ENCODE measurements at regions not wholly inside any gene's neighbourhood (a gene's known extent, or its start where the extent isn't known, plus 50 kb on each side); places are given as distances from the start of the nearest gene placed in this dataset.

GRCh38 chr6:167673946-167674345 lies 152.8 kb upstream of the AFDN start:
- no peaks in the 10 kb centered on the region for H3K36me3 ChIP-seq (ENCODE audit: control insufficient read depth in 2 of 2, insufficient read depth in 1 of 2, low read length in 2 of 2)
- CTCF ChIA-PET, result interaction anchor here (0.7 kb wide), 1 partner anchor 24 kb away, joined by 3 read pairs; no protein-coding TSS in a partner anchor
- no peak overlapping the region for H3K4me3 ChIP-seq (ENCODE audit: low read depth, low read length)
- no peaks in the 10 kb centered on the region for H3K9me3 ChIP-seq (ENCODE audit: control insufficient read depth, insufficient read depth, low read depth, low read length)
- 0 out of 2 replicates have a peak, but pooled peaks cover 3% of the 10 kb centered on the region for H3K4me1 ChIP-seq (ENCODE audit: control insufficient read depth, insufficient read depth, low read length)
- TF ChIP-seq, protein P1, sequence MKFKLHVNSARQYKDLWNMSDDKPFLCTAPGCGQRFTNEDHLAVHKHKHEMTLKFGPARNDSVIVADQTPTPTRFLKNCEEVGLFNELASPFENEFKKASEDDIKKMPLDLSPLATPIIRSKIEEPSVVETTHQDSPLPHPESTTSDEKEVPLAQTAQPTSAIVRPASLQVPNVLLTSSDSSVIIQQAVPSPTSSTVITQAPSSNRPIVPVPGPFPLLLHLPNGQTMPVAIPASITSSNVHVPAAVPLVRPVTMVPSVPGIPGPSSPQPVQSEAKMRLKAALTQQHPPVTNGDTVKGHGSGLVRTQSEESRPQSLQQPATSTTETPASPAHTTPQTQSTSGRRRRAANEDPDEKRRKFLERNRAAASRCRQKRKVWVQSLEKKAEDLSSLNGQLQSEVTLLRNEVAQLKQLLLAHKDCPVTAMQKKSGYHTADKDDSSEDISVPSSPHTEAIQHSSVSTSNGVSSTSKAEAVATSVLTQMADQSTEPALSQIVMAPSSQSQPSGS (tag by site-specific recombination; IDR thresholded peaks at IDR 0.05; ENCODE audit: low read depth), result no peak
- TF ChIP-seq ZNF155 (tag by site-specific recombination; IDR thresholded peaks at IDR 0.05) (no peak), ZNF704 (tag by site-specific recombination; IDR thresholded peaks at IDR 0.05) (no peak), ZNF707 (tag by site-specific recombination; IDR thresholded peaks at IDR 0.05) (no peak)
- TF ChIP-seq, protein P2, sequence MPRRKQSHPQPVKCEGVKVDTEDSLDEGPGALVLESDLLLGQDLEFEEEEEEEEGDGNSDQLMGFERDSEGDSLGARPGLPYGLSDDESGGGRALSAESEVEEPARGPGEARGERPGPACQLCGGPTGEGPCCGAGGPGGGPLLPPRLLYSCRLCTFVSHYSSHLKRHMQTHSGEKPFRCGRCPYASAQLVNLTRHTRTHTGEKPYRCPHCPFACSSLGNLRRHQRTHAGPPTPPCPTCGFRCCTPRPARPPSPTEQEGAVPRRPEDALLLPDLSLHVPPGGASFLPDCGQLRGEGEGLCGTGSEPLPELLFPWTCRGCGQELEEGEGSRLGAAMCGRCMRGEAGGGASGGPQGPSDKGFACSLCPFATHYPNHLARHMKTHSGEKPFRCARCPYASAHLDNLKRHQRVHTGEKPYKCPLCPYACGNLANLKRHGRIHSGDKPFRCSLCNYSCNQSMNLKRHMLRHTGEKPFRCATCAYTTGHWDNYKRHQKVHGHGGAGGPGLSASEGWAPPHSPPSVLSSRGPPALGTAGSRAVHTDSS (tag by site-specific recombination; IDR thresholded peaks at IDR 0.05), result no peak
- H3K27ac ChIP-seq (ENCODE audit: extremely low read depth, low read depth, low read length), result no peak overlapping the region
- POLR2A ChIA-PET, result no interaction called here

- H3K36me3 ChIP-seq (ENCODE audit: control insufficient read depth in 2 of 2, insufficient read depth in 1 of 2, low read length in 2 of 2), result no peaks in the 10 kb centered on the region
- ChIA-PET POLR2A (no interaction called here), CTCF (no interaction called here)
- H3K27ac ChIP-seq (ENCODE audit: extremely low read depth, low read depth, low read length), result no peak overlapping the region
- H3K4me3 ChIP-seq (ENCODE audit: low read depth, low read length), result no peak overlapping the region
- TF ChIP-seq KLF8 (tag by site-specific recombination; IDR thresholded peaks at IDR 0.05), result no peak
- no peak for TF ChIP-seq HOXC10 (CRISPR knock-in tag; IDR thresholded peaks at IDR 0.05)
- no peak for TF ChIP-seq KLF9 (tag by site-specific recombination; IDR thresholded peaks at IDR 0.05; ENCODE audit: low read depth)
- TF ChIP-seq ZNF610 (tag by site-specific recombination; IDR thresholded peaks at IDR 0.05; ENCODE audit: borderline replicate concordance), result no peak
- TF ChIP-seq, protein P3, sequence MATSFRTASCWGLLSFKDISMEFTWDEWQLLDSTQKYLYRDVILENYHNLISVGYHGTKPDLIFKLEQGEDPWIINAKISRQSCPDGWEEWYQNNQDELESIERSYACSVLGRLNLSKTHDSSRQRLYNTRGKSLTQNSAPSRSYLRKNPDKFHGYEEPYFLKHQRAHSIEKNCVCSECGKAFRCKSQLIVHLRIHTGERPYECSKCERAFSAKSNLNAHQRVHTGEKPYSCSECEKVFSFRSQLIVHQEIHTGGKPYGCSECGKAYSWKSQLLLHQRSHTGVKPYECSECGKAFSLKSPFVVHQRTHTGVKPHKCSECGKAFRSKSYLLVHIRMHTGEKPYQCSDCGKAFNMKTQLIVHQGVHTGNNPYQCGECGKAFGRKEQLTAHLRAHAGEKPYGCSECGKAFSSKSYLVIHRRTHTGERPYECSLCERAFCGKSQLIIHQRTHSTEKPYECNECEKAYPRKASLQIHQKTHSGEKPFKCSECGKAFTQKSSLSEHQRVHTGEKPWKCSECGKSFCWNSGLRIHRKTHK (tag by site-specific recombination; IDR thresholded peaks at IDR 0.05), result no peak
- TF ChIP-seq ZNF654 (tag by site-specific recombination; IDR thresholded peaks at IDR 0.05; ENCODE audit: low read depth), result no peak
- no peak for TF ChIP-seq ZNF398 (tag by site-specific recombination; IDR thresholded peaks at IDR 0.05)
- no peak for TF ChIP-seq ZFHX2 (tag by site-specific recombination; conservative IDR thresholded peaks at IDR 0.05)
- no peak for TF ChIP-seq ZNF488 (tag by site-specific recombination; IDR thresholded peaks at IDR 0.05)
- TF ChIP-seq, protein P4, sequence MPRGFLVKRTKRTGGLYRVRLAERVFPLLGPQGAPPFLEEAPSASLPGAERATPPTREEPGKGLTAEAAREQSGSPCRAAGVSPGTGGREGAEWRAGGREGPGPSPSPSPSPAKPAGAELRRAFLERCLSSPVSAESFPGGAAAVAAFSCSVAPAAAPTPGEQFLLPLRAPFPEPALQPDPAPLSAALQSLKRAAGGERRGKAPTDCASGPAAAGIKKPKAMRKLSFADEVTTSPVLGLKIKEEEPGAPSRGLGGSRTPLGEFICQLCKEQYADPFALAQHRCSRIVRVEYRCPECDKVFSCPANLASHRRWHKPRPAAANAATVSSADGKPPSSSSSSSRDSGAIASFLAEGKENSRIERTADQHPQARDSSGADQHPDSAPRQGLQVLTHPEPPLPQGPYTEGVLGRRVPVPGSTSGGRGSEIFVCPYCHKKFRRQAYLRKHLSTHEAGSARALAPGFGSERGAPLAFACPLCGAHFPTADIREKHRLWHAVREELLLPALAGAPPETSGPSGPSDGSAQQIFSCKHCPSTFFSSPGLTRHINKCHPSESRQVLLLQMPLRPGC (tag by site-specific recombination; IDR thresholded peaks at IDR 0.05), result no peak
- no peak for TF ChIP-seq ZNF223 (tag by site-specific recombination; IDR thresholded peaks at IDR 0.05)
- TF ChIP-seq ZBTB7A (tag by site-specific recombination; IDR thresholded peaks at IDR 0.05; ENCODE audit: low read depth), result no peak
- TF ChIP-seq ZNF560 (tag by site-specific recombination; IDR thresholded peaks at IDR 0.05; ENCODE audit: borderline replicate concordance), result no peak
- no peak for TF ChIP-seq ZNF623 (tag by site-specific recombination; IDR thresholded peaks at IDR 0.05)
- no peak for TF ChIP-seq ZNF324 (tag by site-specific recombination; IDR thresholded peaks at IDR 0.05)
- no peak for TF ChIP-seq ZNF416 (tag by site-specific recombination; IDR thresholded peaks at IDR 0.05)
- H3K9me3 ChIP-seq (ENCODE audit: control insufficient read depth, insufficient read depth, low read depth, low read length), result no peaks in the 10 kb centered on the region
- H3K4me1 ChIP-seq (ENCODE audit: control insufficient read depth, insufficient read depth, low read length), result 0 out of 2 replicates have a peak, but pooled peaks cover 3% of the 10 kb centered on the region
Observed at GRCh38 chr6:167674486-167674885, 152.2 kb upstream of the AFDN start.
